CD14-positive monocyte (primary cell): ENCODE measurements at regions not wholly inside any gene's neighbourhood (a gene's known extent, or its start where the extent isn't known, plus 50 kb on each side); places are given as distances from the start of the nearest gene placed in this dataset.

Source experiments
- DNase-seq, 3 donors: peaks; one replicate each; pipeline ENCODE4 v3.0.0-alpha.2; 2011 to 2022
- H2AFZ ChIP-seq: 2 replicates; pipeline ENCODE4 v1.6.0; 2012; ENCODE audit warnings: mild to moderate bottlenecking, low read depth, low read length, inconsistent platforms; ENCODE audit not compliant: insufficient read depth, poor library complexity, severe bottlenecking
- H3K27ac ChIP-seq, 2 donors: 1 replicate in 1 of 2; 2 replicates in 1 of 2; pipeline ENCODE4 v1.5.1; 2012 to 2013; ENCODE audit warnings: low read length in 2 of 2, control low read depth in 1 of 2, inconsistent platforms in 1 of 2, low read depth in 1 of 2, mild to moderate bottlenecking in 1 of 2
- H3K27me3 ChIP-seq, 2 donors: one replicate each; pipeline versions ENCODE4 v1.6.0 to v1.6.1; 2011 to 2013; ENCODE audit warnings: low read length in 2 of 2; ENCODE audit not compliant: control insufficient read depth in 2 of 2, insufficient read depth in 2 of 2
- H3K36me3 ChIP-seq, 2 donors: replicated peaks in 1 of 2; 1 replicate in 1 of 2; 2 replicates in 1 of 2; pipeline versions ENCODE4 v1.5.1 to v1.6.1; 2012 to 2013; ENCODE audit warnings: low read length in 2 of 2, control low read depth in 1 of 2, inconsistent platforms in 1 of 2, mild to moderate bottlenecking in 1 of 2; ENCODE audit not compliant: insufficient read depth in 2 of 2, control insufficient read depth in 1 of 2
- H3K4me1 ChIP-seq, 2 donors: 1 replicate in 1 of 2; 2 replicates in 1 of 2; pipeline versions ENCODE4 v1.5.1 to v1.6.1; 2012 to 2013; ENCODE audit warnings: low read length in 2 of 2, control low read depth in 1 of 2, inconsistent platforms in 1 of 2, mild to moderate bottlenecking in 1 of 2, moderate library complexity in 1 of 2; ENCODE audit not compliant: insufficient read depth in 2 of 2, control insufficient read depth in 1 of 2
- H3K4me2 ChIP-seq: replicated peaks from 2 replicates; pipeline ENCODE3; 2012; ENCODE audit warnings: low read length, moderate library complexity, mild to moderate bottlenecking; ENCODE audit not compliant: poor library complexity, severe bottlenecking; ENCODE audit errors: extremely low read depth
- H3K4me3 ChIP-seq, 3 experiments: fragments of 200-600 bp in 1 of 3; sonication (generic) in 1 of 3; replicated peaks in 1 of 3; 1 replicate in 2 of 3; 2 replicates in 1 of 3; pipeline ENCODE4 v1.5.1; 2011 to 2013; ENCODE audit warnings: low read length in 3 of 3, mild to moderate bottlenecking in 3 of 3, control low read depth in 2 of 3, low read depth in 2 of 3, inconsistent platforms in 1 of 3, moderate library complexity in 1 of 3
- H3K79me2 ChIP-seq: 2 replicates; pipeline ENCODE4 v1.6.0; 2012; ENCODE audit warnings: mild to moderate bottlenecking, control low read depth, inconsistent platforms, low read length, moderate library complexity; ENCODE audit not compliant: insufficient read depth
- H3K9ac ChIP-seq: 2 replicates; pipeline ENCODE4 v1.6.0; 2017; ENCODE audit warnings: low read length, mild to moderate bottlenecking; ENCODE audit not compliant: insufficient read depth, poor library complexity, severe bottlenecking
- H3K9me3 ChIP-seq, 2 donors: replicated peaks in 1 of 2; 1 replicate in 1 of 2; 2 replicates in 1 of 2; pipeline versions ENCODE4 v1.5.1 to v1.6.1; 2012 to 2013; ENCODE audit warnings: low read length in 2 of 2, control low read depth in 1 of 2; ENCODE audit not compliant: control insufficient read depth in 1 of 2, insufficient read depth in 1 of 2
- H4K20me1 ChIP-seq: 2 replicates; pipeline ENCODE4 v1.6.0; 2012; ENCODE audit warnings: mild to moderate bottlenecking, low read length, control low read depth, moderate library complexity; ENCODE audit not compliant: insufficient read depth
- H3K27ac Mint-ChIP-seq, 7 donors: one replicate each; pipeline ENCODE4 v1.8.0; 2020; ENCODE audit warnings: mild to moderate bottlenecking in 7 of 7, mixed read lengths in 7 of 7, moderate library complexity in 6 of 7, inconsistent platforms in 2 of 7
- H3K27me3 Mint-ChIP-seq, 3 donors: one replicate each; pipeline ENCODE4 v1.8.0; 2021 to 2022; ENCODE audit warnings: low read depth in 3 of 3, mild to moderate bottlenecking in 3 of 3, mixed read lengths in 3 of 3, moderate library complexity in 3 of 3, inconsistent platforms in 1 of 3
- H3K36me3 Mint-ChIP-seq, 2 donors: one replicate each; pipeline ENCODE4 v1.8.0; 2020; ENCODE audit warnings: mixed read lengths in 2 of 2, inconsistent platforms in 1 of 2, mild to moderate bottlenecking in 1 of 2
- H3K4me1 Mint-ChIP-seq: one replicate; pipeline ENCODE4 v1.8.0; 2020; ENCODE audit warnings: mild to moderate bottlenecking, mixed read lengths
- H3K4me3 Mint-ChIP-seq, 2 donors: one replicate each; pipeline ENCODE4 v1.8.0; 2020; ENCODE audit warnings: mild to moderate bottlenecking in 2 of 2, mixed read lengths in 2 of 2, moderate library complexity in 1 of 2
- H3K9me3 Mint-ChIP-seq, 7 donors: one replicate each; pipeline ENCODE4 v1.8.0; 2020 to 2022; ENCODE audit warnings: mixed read lengths in 7 of 7, mild to moderate bottlenecking in 6 of 7, moderate library complexity in 6 of 7, inconsistent platforms in 2 of 7
- CTCF ChIP-seq: fragments of 200-600 bp; IDR thresholded peaks from one replicate; pipeline ENCODE4 v1.8.0; 2022; ENCODE audit warnings: antibody characterized with exemption, mild to moderate bottlenecking
- WGBS: methylation state at CpG from one replicate; pipeline ENCODE4 v1.1.5; 2013; ENCODE audit warnings: missing lambda C conversion rate; ENCODE audit not compliant: insufficient coverage; 5-methylcytosine and 5-hydroxymethylcytosine counted together
- intact Hi-C, 2 donors: fragments of 100-400 bp; cut with micrococcal nuclease; formaldehyde crosslinking; loops; one replicate each; pipeline versions ENCODE4 v1.15.0 to v1.15.1; 2023

- no peak for TF ChIP-seq CTCF
- Histone ChIP-seq H3K4me1 (no peaks in the 10 kb centered on the region), H3K79me2 (no peaks in the 10 kb centered on the region), H3K27ac (no peak overlapping the region), H3K36me3 (no peaks in the 10 kb centered on the region), H3K27me3 (no peaks in the 10 kb centered on the region), H3K9me3 (peaks cover under 1 to 4% of the 10 kb centered on the region in 2 donors), H4K20me1 (no peaks in the 10 kb centered on the region), H3K9ac (no peak overlapping the region), H2AFZ (no peak overlapping the region), H3K4me3 (no peak overlapping the region), H3K4me2 (no peak overlapping the region)
- Mint-ChIP-seq H3K9me3 (peaks cover 0 to 18% (median 5%) of the 10 kb centered on the region in 7 donors), H3K27me3 (peaks cover 0 to 4% (median 0%) of the 10 kb centered on the region in 3 donors), H3K27ac (no peak overlapping the region), H3K36me3 (no peaks in the 10 kb centered on the region), H3K4me3 (no peak overlapping the region), H3K4me1 (no peaks in the 10 kb centered on the region)
- WGBS, result 90% methylated on average over 11 of the region's 11 CpGs
- intact Hi-C loops, result no loop called here
- DNase-seq, result no peak
Measured at GRCh38 chr15:29432191-29433049, 162.8 kb upstream of the NSMCE3 start.

GRCh38 chr15:29430831-29431230 is 161.2 kb upstream of the NSMCE3 start:
- H3K4me3 ChIP-seq, result no peak overlapping the region
- no peak overlapping the region for H2AFZ ChIP-seq
- no peak overlapping the region for H3K4me2 ChIP-seq
- Mint-ChIP-seq H3K9me3 (peaks cover 0 to 23% (median 8%) of the 10 kb centered on the region in 7 donors), H3K4me1 (no peaks in the 10 kb centered on the region), H3K27me3 (peaks cover 0 to 5% (median 0%) of the 10 kb centered on the region in 3 donors), H3K4me3 (no peak overlapping the region), H3K27ac (no peak overlapping the region), H3K36me3 (no peaks in the 10 kb centered on the region)
- H3K27me3 ChIP-seq, result no peaks in the 10 kb centered on the region
- no peaks in the 10 kb centered on the region for H3K36me3 ChIP-seq
- DNase-seq, result no peak
- H3K79me2 ChIP-seq, result no peaks in the 10 kb centered on the region
- H4K20me1 ChIP-seq, result no peaks in the 10 kb centered on the region
- H3K4me1 ChIP-seq, result no peaks in the 10 kb centered on the region
- intact Hi-C loops, result no loop called here
- no peak overlapping the region for H3K27ac ChIP-seq
- WGBS, result 93% methylated on average over 3 of the region's 10 CpGs
- H3K9ac ChIP-seq, result no peak overlapping the region
- H3K9me3 ChIP-seq, result peaks cover 5 to 8% of the 10 kb centered on the region in 2 donors
- no peak for TF ChIP-seq CTCF
